Fibroblast of villous mesenchyme (primary cell): ENCODE measurements at regions not wholly inside any gene's neighbourhood (a gene's known extent, or its start where the extent isn't known, plus 50 kb on each side); places are given as distances from the start of the nearest gene placed in this dataset.
"Not testable (repeated sequence)": the region's sequence is repeated elsewhere in the genome, so short reads cannot be mapped to it uniquely, and the experiment has no call there.

Experiments used
- DNase-seq: peaks from one replicate; pipeline ENCODE4 v3.0.0-alpha.2; 2010; ENCODE audit warnings: low read depth
- H3K4me3 ChIP-seq: 2 replicates; pipeline ENCODE4 v1.5.1; 2011; ENCODE audit warnings: low read depth, mild to moderate bottlenecking, low read length
- TF ChIP-seq, protein P1 (sequence below): IDR thresholded peaks from 2 replicates; pipeline ENCODE4 v1.5.1; 2012; ENCODE audit warnings: low read depth, mild to moderate bottlenecking, low read length; ENCODE audit not compliant: insufficient read depth

- TF ChIP-seq, protein P1, sequence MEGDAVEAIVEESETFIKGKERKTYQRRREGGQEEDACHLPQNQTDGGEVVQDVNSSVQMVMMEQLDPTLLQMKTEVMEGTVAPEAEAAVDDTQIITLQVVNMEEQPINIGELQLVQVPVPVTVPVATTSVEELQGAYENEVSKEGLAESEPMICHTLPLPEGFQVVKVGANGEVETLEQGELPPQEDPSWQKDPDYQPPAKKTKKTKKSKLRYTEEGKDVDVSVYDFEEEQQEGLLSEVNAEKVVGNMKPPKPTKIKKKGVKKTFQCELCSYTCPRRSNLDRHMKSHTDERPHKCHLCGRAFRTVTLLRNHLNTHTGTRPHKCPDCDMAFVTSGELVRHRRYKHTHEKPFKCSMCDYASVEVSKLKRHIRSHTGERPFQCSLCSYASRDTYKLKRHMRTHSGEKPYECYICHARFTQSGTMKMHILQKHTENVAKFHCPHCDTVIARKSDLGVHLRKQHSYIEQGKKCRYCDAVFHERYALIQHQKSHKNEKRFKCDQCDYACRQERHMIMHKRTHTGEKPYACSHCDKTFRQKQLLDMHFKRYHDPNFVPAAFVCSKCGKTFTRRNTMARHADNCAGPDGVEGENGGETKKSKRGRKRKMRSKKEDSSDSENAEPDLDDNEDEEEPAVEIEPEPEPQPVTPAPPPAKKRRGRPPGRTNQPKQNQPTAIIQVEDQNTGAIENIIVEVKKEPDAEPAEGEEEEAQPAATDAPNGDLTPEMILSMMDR = no peak
- no peak overlapping the region for H3K4me3 ChIP-seq
- DNase-seq = no peak
Measured at GRCh38 chr3:154872696-154873095, 207.4 kb upstream of the MME start.

GRCh38 chr3:154872074-154872473, 208.0 kb upstream of the MME start:
- no peak overlapping the region for H3K4me3 ChIP-seq
- TF ChIP-seq, protein P1 = no peak
- DNase-seq = no peak

- peak; percentile 42 for DNase-seq
- TF ChIP-seq, protein P1 = no peak
- no peak overlapping the region for H3K4me3 ChIP-seq
Measured at GRCh38 chr3:154864947-154865346, 215.2 kb upstream of the MME start.

- TF ChIP-seq, protein P1 = no peak
- peak; percentile 36 for DNase-seq
- H3K4me3 ChIP-seq = no peak overlapping the region
Measured at GRCh38 chr3:154862265-154862664, 217.9 kb upstream of the MME start.

GRCh38 chr3:154852998-154853397, 227.1 kb upstream of the MME start:
- DNase-seq, H3K4me3 ChIP-seq: not testable (repeated sequence)

DNA sequence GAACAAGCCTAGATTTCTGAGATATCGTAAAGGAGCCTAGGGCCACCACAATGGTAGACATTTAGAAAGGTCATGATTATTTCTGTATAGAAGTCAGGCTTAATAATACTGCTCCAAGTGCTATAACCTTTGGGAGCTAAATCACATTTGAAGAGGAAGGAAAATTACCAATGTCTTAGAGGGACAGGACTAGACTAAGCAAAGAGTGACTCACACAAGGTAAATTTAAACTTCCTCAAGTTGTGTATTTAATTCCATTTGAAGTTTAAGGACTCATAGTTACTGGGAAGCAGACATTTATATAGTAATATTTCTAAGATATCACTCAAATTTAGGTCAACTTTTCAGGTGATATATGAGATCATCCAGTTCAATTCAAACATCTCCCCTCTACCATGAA, 227.6 kb upstream of the MME start:
- no peak for DNase-seq
- no peak overlapping the region for H3K4me3 ChIP-seq
- TF ChIP-seq, protein P1 = no peak

DNA sequence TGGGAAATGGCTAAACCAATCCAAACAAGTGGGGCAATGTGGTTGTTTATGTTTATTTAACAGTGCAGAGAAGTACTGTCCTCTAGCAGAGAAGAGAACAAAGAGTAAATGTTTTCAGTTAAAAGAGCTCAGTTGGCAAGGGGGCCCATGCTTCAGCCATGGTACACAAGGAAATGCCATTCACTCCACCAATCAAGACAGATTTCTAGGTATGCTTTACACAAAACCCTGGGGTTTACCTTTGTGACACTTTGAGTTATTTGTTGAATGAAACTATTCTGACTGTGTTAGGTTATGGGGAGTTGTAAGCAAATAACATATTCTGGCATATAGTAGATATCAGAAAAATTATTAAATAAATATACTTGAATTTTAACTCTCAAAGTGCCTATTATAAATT, 228.5 kb upstream of the MME start:
- TF ChIP-seq, protein P1 = no peak
- H3K4me3 ChIP-seq = no peak overlapping the region
- no peak for DNase-seq

DNA sequence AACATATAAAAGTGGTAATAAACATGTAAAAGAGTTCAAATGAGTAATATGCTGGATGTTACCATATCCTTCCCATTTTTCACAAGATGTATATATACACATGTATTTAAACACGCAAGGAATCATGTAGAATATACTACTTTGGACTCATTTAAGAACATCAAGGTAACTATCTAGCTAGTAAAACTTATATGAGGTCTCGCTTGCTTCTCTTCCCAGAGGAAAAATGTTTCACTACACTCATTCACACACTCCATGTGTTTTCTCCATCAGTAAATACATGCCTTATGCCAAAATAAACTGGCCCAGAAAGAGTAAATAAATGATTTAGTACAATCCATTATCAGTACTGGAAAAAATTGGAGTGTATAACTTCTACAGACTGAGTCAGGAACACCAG, 229.2 kb upstream of the MME start:
- no peak for DNase-seq
- no peak overlapping the region for H3K4me3 ChIP-seq
- TF ChIP-seq, protein P1 = no peak
